ENCODE measurements at regions not wholly inside any gene's neighbourhood (a gene's known extent, or its start where the extent isn't known, plus 50 kb on each side); places are given as distances from the start of the nearest gene placed in this dataset.

GRCh38 chr14:42944284-42944683 is 1337.6 kb downstream of the LRFN5 start:
- no peak for TF ChIP-seq CTCF (IDR thresholded peaks at IDR 0.05)
- no peak for TF ChIP-seq POLR2A (IDR thresholded peaks at IDR 0.05)
